PC-3 (cell line): ENCODE measurements at regions not wholly inside any gene's neighbourhood (a gene's known extent, or its start where the extent isn't known, plus 50 kb on each side); places are given as distances from the start of the nearest gene placed in this dataset.

Experiments used
- ATAC-seq: fragments of 200-7000 bp; cut with Tn5 transposase; 2 replicates; pipeline ENCODE4 v1.9.1; 2020; ENCODE audit warnings: mild to moderate bottlenecking, moderate library complexity
- BruUV-seq: library from RNA; stranded (reverse); fragments of 400-500 nt; replicated peaks from 2 replicates; lab custom pipeline; 2021; lab: Mats Ljungman, UMichigan
- CTCF ChIA-PET: fragments of 300-600 bp; sonication (Branson Sonifier 250); formaldehyde crosslinking; loops from one replicate; lab custom pipeline; 2022; ENCODE audit warnings: antibody characterized with exemption; lab: Charles Lee
- POLR2A ChIA-PET: fragments of 300-600 bp; sonication (Branson Sonifier 250); formaldehyde crosslinking; loops from one replicate; lab custom pipeline; 2022; ENCODE audit warnings: antibody characterized with exemption; ENCODE audit not compliant: unreplicated experiment; lab: Charles Lee
- DNase-seq: peaks from one replicate; pipeline ENCODE4 v3.0.0-alpha.2; 2015
- H2AFZ ChIP-seq: fragments of 300-600 bp; sonication (generic); 2 replicates; pipeline ENCODE4 v1.6.0; 2016; ENCODE audit warnings: antibody characterized with exemption, low read length
- H3F3A ChIP-seq: fragments of 300-600 bp; sonication (generic); one replicate; pipeline ENCODE4 v1.6.0; 2017; ENCODE audit warnings: antibody characterized with exemption, low read length, control low read depth, mild to moderate bottlenecking; ENCODE audit not compliant: unreplicated experiment
- H3K27ac ChIP-seq: fragments of 300-600 bp; sonication (generic); 2 replicates; pipeline ENCODE4 v1.5.1; 2016; ENCODE audit warnings: mild to moderate bottlenecking, low read length
- H3K27me3 ChIP-seq: fragments of 300-600 bp; sonication (generic); 2 replicates; pipeline ENCODE4 v1.6.1; 2016; ENCODE audit warnings: low read length, mixed read lengths
- H3K36me3 ChIP-seq: fragments of 300-600 bp; sonication (generic); 2 replicates; pipeline ENCODE4 v1.6.1; 2016; ENCODE audit warnings: low read depth, mixed run types, low read length, mixed read lengths
- H3K4me1 ChIP-seq: fragments of 300-600 bp; sonication (generic); 2 replicates; pipeline ENCODE4 v1.5.1; 2016; ENCODE audit warnings: low read length; ENCODE audit not compliant: insufficient read depth
- H3K4me2 ChIP-seq: fragments of 300-600 bp; sonication (generic); 2 replicates; pipeline ENCODE4 v1.6.0; 2016; ENCODE audit warnings: low read length
- H3K4me3 ChIP-seq: fragments of 300-600 bp; sonication (generic); 2 replicates; pipeline ENCODE4 v1.5.1; 2016; ENCODE audit warnings: mild to moderate bottlenecking, low read length, mixed read lengths
- H3K79me2 ChIP-seq: fragments of 300-600 bp; sonication (generic); 2 replicates; pipeline ENCODE4 v1.6.1; 2017; ENCODE audit warnings: low read length, mixed read lengths
- H3K9ac ChIP-seq: fragments of 300-600 bp; sonication (generic); 2 replicates; pipeline ENCODE4 v1.6.0; 2016; ENCODE audit warnings: mild to moderate bottlenecking, low read length
- H3K9me2 ChIP-seq: fragments of 300-600 bp; sonication (generic); replicated peaks from 2 replicates; pipeline ENCODE4 v1.6.1; 2016; ENCODE audit warnings: mixed run types, low read length, mixed read lengths
- H3K9me3 ChIP-seq: fragments of 300-600 bp; sonication (generic); 2 replicates; pipeline ENCODE4 v1.6.1; 2016; ENCODE audit warnings: low read length, mixed read lengths
- H4K20me1 ChIP-seq: fragments of 300-600 bp; sonication (generic); 2 replicates; pipeline ENCODE4 v1.6.1; 2016; ENCODE audit warnings: low read length, mixed read lengths
- EZH2 ChIP-seq: fragments of 300-600 bp; sonication (generic); IDR thresholded peaks from one replicate; pipeline ENCODE4 v1.6.1; 2017; ENCODE audit warnings: antibody characterized with exemption, mild to moderate bottlenecking, low read length; ENCODE audit not compliant: unreplicated experiment
- EZH2phosphoT487 ChIP-seq: fragments of 300-600 bp; sonication (generic); IDR thresholded peaks from 2 replicates; pipeline ENCODE4 v1.6.1; 2018; ENCODE audit warnings: mild to moderate bottlenecking, antibody characterized with exemption, low read length, borderline replicate concordance
- intact Hi-C: fragments of 100-400 bp; cut with micrococcal nuclease; formaldehyde crosslinking; loops from 2 replicates; pipeline ENCODE4 v1.9.0; 2023
- TF ChIP-seq, protein P1 (sequence below): fragments of 300-600 bp; sonication (generic); conservative IDR thresholded peaks from 2 replicates; pipeline ENCODE4 v1.5.1; 2017; ENCODE audit warnings: antibody characterized with exemption, low read depth, mild to moderate bottlenecking, low read length

DNA sequence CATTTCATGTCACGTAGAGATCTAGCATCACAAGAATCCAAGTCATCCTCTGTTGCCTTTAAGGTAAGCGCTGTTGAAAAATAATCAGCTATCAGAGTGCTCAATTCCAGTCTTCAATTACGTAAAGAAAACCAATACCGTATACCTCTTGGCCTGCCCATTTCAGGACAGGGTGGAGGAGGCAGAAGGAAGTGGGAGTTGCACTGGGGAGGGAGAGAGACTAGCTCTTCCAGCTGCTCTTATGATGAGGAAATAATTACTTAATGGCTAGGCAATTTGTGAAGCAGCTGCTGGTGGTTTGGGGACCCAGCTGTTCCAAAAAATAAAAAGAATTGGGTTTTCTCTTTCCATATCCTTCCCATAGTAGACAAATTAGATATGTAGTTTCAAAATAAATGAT, 365.8 kb upstream of the MCTP2 start:
- no TSS peak for BruUV-seq
- Histone ChIP-seq H3K4me2 (no peak overlapping the region), H3K9ac (no peak overlapping the region), H3K27me3 (peaks cover 9% of the 10 kb centered on the region), H3K9me3 (no peaks in the 10 kb centered on the region), H3K9me2 (no peaks in the 10 kb centered on the region), H3K36me3 (no peaks in the 10 kb centered on the region), H3F3A (no peaks in the 10 kb centered on the region), H3K27ac (no peak overlapping the region), H3K4me3 (no peak overlapping the region), H2AFZ (no peak overlapping the region), H3K4me1 (no peaks in the 10 kb centered on the region), H3K79me2 (no peaks in the 10 kb centered on the region), H4K20me1 (no peaks in the 10 kb centered on the region)
- DNase-seq (no peak), ATAC-seq (no peak)
- CTCF ChIA-PET: no interaction called here
- TF ChIP-seq EZH2 (no peak), EZH2phosphoT487 (no peak)
- TF ChIP-seq, protein P1, sequence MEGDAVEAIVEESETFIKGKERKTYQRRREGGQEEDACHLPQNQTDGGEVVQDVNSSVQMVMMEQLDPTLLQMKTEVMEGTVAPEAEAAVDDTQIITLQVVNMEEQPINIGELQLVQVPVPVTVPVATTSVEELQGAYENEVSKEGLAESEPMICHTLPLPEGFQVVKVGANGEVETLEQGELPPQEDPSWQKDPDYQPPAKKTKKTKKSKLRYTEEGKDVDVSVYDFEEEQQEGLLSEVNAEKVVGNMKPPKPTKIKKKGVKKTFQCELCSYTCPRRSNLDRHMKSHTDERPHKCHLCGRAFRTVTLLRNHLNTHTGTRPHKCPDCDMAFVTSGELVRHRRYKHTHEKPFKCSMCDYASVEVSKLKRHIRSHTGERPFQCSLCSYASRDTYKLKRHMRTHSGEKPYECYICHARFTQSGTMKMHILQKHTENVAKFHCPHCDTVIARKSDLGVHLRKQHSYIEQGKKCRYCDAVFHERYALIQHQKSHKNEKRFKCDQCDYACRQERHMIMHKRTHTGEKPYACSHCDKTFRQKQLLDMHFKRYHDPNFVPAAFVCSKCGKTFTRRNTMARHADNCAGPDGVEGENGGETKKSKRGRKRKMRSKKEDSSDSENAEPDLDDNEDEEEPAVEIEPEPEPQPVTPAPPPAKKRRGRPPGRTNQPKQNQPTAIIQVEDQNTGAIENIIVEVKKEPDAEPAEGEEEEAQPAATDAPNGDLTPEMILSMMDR: no peak
- POLR2A ChIA-PET: no interaction called here
- intact Hi-C loops: no loop called here

- Histone ChIP-seq H3K4me1 (no peaks in the 10 kb centered on the region), H3K79me2 (no peaks in the 10 kb centered on the region), H3K36me3 (no peaks in the 10 kb centered on the region), H3K27me3 (peaks cover 18% of the 10 kb centered on the region), H3K9ac (no peak overlapping the region), H3K4me2 (no peak overlapping the region), H3K9me3 (no peaks in the 10 kb centered on the region), H2AFZ (no peak overlapping the region), H3K4me3 (no peak overlapping the region), H4K20me1 (no peaks in the 10 kb centered on the region), H3K9me2 (no peaks in the 10 kb centered on the region), H3K27ac (no peak overlapping the region), H3F3A (no peaks in the 10 kb centered on the region)
- CTCF ChIA-PET: no interaction called here
- DNase-seq: no peak
- TF ChIP-seq EZH2: no peak
- TF ChIP-seq, protein P1: no peak
- TF ChIP-seq EZH2phosphoT487: no peak
- POLR2A ChIA-PET: no interaction called here
- ATAC-seq: no peak
- no TSS peak for BruUV-seq
- intact Hi-C loops: no loop called here
These were observed 368.6 kb upstream of the MCTP2 start for GRCh38 chr15:93862791-93863190.

DNA sequence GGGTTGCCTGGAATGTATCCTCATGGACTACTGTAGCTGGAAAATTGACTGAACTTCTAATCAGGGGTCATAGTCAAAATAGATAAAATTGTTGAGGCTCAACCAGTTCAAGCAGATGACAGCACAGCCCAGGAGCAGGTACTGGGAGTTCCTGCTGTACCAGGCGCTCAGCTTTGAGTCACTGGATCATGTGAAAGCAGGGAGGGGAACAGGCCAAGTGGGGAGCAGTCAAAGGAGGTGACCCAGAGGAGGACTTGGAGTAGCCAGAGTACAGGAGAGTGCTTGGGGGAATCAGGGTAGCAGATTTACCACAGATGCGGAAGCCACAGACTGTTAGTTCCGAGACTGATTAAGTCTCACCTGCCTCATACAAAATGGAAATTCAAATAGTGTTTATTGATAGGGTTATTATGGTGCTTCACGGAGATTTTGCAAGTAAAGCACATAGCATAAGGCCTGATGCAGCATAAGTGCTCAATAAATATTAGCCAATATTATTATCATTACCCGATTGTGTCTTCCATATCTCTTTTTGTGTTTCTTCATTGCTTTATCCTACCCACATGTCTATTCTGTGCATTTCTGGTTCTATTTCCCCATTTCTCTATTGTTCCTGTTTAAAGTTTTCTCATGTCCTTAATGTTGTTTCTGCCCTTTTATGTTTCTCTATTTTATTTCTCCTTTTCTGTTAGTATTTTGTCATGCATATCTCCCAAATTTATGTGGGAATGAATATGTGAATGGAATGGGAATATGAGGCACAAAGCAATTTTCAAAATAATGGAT, 369.2 kb upstream of the MCTP2 start:
- no peak overlapping the region for H2AFZ ChIP-seq
- H3K27me3 ChIP-seq: peaks cover 18% of the 10 kb centered on the region
- H3K79me2 ChIP-seq: no peaks in the 10 kb centered on the region
- H3F3A ChIP-seq: no peaks in the 10 kb centered on the region
- H3K36me3 ChIP-seq: no peaks in the 10 kb centered on the region
- H3K4me2 ChIP-seq: no peak overlapping the region
- no peaks in the 10 kb centered on the region for H3K9me2 ChIP-seq
- no peak overlapping the region for H3K4me3 ChIP-seq
- no peaks in the 10 kb centered on the region for H4K20me1 ChIP-seq
- BruUV-seq: no TSS peak
- no peak for ATAC-seq
- no peak overlapping the region for H3K27ac ChIP-seq
- intact Hi-C loops: no loop called here
- no peak overlapping the region for H3K9ac ChIP-seq
- CTCF ChIA-PET: no interaction called here
- H3K4me1 ChIP-seq: no peaks in the 10 kb centered on the region
- no peak for DNase-seq
- TF ChIP-seq EZH2 (no peak), EZH2phosphoT487 (no peak)
- TF ChIP-seq, protein P1: no peak
- no peaks in the 10 kb centered on the region for H3K9me3 ChIP-seq
- POLR2A ChIA-PET: no interaction called here
